T47D (cell line): ENCODE measurements at regions not wholly inside any gene's neighbourhood (a gene's known extent, or its start where the extent isn't known, plus 50 kb on each side); places are given as distances from the start of the nearest gene placed in this dataset.

Experiments
- DNase-seq, 2 experiments: peaks; one replicate each; pipeline versions ENCODE4 v3.0.0 to v3.0.0-alpha.2; 2011 to 2012; ENCODE audit warnings: low read depth in 1 of 2, low spot score in 1 of 2
- JUND ChIP-seq: IDR thresholded peaks from 2 replicates; pipeline ENCODE4 v1.6.1; 2012; ENCODE audit warnings: low read depth
- in situ Hi-C: cut with HindIII; loops from 2 replicates; pipeline ENCODE4 v1.10.0; 2016; ENCODE audit warnings: low sequenced_read_pairs, low pct_unique_long_range_greater_than_20kb

DNA sequence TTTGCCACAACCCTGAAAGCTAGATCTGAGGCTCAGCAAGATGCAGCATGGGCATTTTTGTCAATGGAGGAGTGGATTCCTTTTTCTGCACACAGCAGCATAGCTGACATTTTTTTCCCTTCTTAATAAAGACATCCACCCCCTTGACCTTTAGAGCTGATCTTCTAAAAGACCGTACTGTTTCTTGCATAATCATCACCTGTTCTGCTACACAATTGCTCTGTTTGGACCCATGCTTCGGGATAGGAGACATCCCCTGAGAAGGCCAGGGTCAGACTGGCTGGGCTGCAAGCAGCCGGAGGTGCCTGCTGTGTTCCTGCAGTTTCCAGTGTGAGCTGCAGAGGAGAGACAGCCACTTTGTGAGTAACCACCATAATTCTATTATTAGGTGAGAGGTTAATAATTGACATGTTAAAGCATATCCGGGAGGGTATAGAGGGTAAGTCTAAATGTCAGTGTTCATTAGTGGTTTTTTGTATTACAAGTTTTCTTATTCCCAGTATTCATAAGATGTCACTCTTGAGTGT lies 108.5 kb upstream of the C1QTNF9B start:
- no peak for DNase-seq
- in situ Hi-C loops, result no loop called here
- no peak for TF ChIP-seq JUND

DNA sequence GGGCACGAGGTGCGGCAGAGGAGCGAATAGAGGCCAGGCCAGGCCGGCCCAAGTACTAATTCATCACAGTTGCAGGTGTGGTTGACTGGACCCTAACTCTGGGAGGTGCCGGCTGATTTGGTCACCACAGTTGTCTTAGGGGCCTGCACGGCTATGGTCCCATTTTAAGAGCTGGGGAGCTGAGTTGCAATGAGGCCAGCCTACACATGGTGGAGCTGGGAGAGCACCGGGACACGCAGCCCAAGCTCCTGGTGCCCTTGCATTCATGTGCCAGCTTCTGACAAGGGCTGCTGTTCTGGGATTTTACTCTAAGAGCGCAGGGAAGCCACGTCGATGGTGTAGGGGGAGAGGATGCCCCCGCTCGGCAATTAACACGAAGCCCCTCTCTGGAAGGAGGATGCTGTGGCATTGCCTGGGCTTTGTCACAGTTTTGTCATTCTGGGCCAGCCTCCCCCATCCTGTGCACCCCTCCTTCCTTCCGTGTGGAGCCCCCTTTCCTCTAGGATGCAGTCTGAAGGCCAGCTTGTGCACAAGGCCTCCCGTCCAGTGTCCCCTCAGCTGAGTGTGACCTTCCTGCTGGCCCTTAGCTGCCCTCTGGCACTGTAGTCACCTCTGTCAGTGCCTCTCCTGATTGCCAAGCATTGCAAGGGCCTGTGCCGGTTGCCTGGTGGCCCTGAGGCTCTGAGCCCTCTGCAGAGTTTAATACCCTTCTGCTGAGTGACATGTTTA lies 109.4 kb upstream of the C1QTNF9B start:
- in situ Hi-C loops, result no loop called here
- no peak for DNase-seq
- TF ChIP-seq JUND, result no peak

GRCh38 chr13:24007979-24008620 lies 110.8 kb upstream of the C1QTNF9B start:
- no peak for DNase-seq
- in situ Hi-C loops, result no loop called here
- TF ChIP-seq JUND, result no peak

GRCh38 chr13:24008679-24009078 lies 111.4 kb upstream of the C1QTNF9B start:
- in situ Hi-C loops, result no loop called here
- no peak for DNase-seq
- no peak for TF ChIP-seq JUND

DNA sequence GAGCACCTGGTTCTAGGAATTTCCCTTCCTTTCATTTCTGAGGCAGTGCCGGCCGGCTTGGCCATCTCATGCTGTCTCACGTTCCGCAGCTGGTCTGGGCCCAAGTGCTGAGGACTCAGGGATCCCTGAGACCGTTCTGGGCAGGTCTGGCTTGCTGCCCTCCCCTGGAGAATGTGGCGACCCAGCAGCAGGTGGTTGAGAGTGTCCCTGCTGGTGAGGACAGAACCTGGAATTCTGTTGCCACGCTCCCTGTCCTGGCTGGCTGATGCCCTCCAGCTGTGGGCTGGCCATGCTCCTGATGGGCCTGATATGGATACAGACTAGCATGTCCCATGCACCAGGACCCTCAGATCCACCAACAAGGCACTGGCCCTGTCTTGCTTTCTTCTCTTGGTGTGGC lies 114.0 kb upstream of the C1QTNF9B start:
- no peak for DNase-seq
- no peak for TF ChIP-seq JUND
- in situ Hi-C loops, result no loop called here

- DNase-seq, result no peak
- TF ChIP-seq JUND, result no peak
- in situ Hi-C loops, result no loop called here
Observed at GRCh38 chr13:24012648-24013047, 115.3 kb upstream of the C1QTNF9B start.

GRCh38 chr13:24013189-24013588 lies 115.9 kb upstream of the C1QTNF9B start:
- in situ Hi-C loops, result no loop called here
- no peak for TF ChIP-seq JUND
- DNase-seq, result no peak

GRCh38 chr13:24016046-24016445 lies 118.7 kb upstream of the C1QTNF9B start:
- DNase-seq, result no peak
- in situ Hi-C loops, result no loop called here
- no peak for TF ChIP-seq JUND

- in situ Hi-C loops, result no loop called here
- TF ChIP-seq JUND, result no peak
- no peak for DNase-seq
Observed at GRCh38 chr13:24022568-24022967, 125.3 kb upstream of the C1QTNF9B start.

GRCh38 chr13:24023073-24023472 lies 125.8 kb upstream of the C1QTNF9B start:
- in situ Hi-C loops, result no loop called here
- no peak for DNase-seq
- TF ChIP-seq JUND, result no peak

GRCh38 chr13:24027494-24027893 lies 130.2 kb upstream of the C1QTNF9B start:
- TF ChIP-seq JUND, result no peak
- no peak for DNase-seq
- in situ Hi-C loops, result no loop called here

DNA sequence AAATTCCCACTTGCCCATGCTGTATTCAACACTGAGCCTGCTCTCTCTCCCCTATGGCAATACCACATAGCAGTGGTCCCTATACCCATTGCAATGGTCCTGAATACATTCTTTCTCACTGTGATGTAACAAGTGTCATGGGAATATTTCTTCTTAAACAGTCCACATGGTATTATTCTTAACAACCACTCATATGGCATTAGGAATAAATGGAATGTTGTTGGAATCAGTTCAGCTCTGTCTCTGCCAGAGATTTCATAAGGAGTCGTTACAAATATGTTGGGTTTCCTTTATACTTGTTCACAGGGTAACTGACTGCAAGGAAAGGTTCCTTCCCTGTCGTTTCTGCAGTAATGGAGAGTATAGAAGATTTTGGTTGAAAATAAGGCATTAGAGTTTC lies 128.3 kb upstream of the SPATA13 start:
- no peak for DNase-seq
- in situ Hi-C loops, result no loop called here
- TF ChIP-seq JUND, result no peak

DNA sequence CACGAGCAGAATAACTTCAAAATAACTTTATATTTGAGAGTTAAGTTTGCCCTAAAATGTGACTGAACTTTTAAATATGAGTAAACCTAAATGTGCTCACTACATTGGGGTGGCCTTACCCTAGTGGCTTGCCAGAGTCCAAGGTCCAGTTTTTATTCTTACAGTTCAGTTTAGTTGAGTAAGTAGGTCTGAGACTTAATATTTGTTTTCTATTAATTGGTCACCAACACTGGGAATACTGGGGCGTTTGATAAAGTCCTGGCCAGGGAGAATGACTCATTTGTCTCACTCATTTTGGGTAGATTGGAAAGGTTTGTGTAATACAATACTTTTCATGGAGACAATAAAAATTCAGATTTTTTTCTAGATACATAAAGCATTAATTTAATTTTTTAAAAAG lies 127.8 kb upstream of the SPATA13 start:
- no peak for DNase-seq
- no peak for TF ChIP-seq JUND
- in situ Hi-C loops, result no loop called here
